ENCODE measurements at regions not wholly inside any gene's neighbourhood (a gene's known extent, or its start where the extent isn't known, plus 50 kb on each side); places are given as distances from the start of the nearest gene placed in this dataset.

DNA sequence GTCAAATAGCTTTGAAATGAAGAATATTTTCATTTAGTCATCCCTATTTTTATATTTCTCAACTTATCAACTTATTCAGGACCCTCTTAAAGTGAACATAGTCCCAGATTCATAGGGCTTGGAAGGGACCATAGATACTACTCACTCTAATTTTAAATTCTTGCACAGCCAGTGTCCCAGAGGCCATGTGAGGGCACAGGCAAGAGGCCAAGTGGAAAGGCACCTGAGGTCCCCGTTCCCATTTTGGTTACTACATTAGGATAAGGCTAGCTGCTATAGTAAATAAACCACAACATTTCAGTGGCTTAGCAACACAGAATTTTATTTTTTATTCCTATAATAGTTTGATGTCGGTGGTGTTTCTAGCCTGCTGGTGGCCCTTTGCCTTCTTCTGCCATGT lies 227.8 kb downstream of the SPTSSA start:
- ChIA-PET CTCF (no interaction called here), POLR2A (no interaction called here)
- Histone ChIP-seq H3K9me1 (replicated peaks; ENCODE audit: control insufficient read depth, extremely low read depth, insufficient read depth, low read length) (no peaks in the 10 kb centered on the region), H3K27ac (ENCODE audit: insufficient read depth, low read depth, low read length) (no peak overlapping the region), H3K9ac (replicated peaks; ENCODE audit: extremely low read depth, insufficient read depth, low read length) (no peak overlapping the region), H3K9me3 (replicated peaks; ENCODE audit: control insufficient read depth, insufficient read depth, low read length) (no peaks in the 10 kb centered on the region), H3K36me3 (ENCODE audit: control insufficient read depth in 2 of 2, extremely low read depth in 1 of 2, insufficient read depth in 2 of 2, low read length in 2 of 2) (no peaks in the 10 kb centered on the region), H3K27me3 (ENCODE audit: control insufficient read depth in 2 of 2, insufficient read depth in 2 of 2, low read length in 2 of 2) (no peaks in the 10 kb centered on the region), H3K4me3 (replicated peaks in 1 of 3; ENCODE audit: insufficient read depth in 1 of 3, low read depth in 1 of 3, low read length in 3 of 3) (no peak overlapping the region), H3K4me1 (ENCODE audit: control insufficient read depth, extremely low read depth, insufficient read depth, low read length) (no peaks in the 10 kb centered on the region), H3K79me2 (ENCODE audit: control insufficient read depth, insufficient read depth, low read length) (no peaks in the 10 kb centered on the region), H4K20me1 (replicated peaks; ENCODE audit: control insufficient read depth, extremely low read depth, insufficient read depth, low read length) (no peaks in the 10 kb centered on the region), H2AFZ (ENCODE audit: low read depth, low read length) (no peak overlapping the region), H3K4me2 (ENCODE audit: insufficient read depth, low read length) (no peak overlapping the region)
- dilution Hi-C loops (cut with MboI; ENCODE audit: extremely low pct_ligation_motif_present, low sequenced_read_pairs) (no loop called here), intact Hi-C loops (cut with micrococcal nuclease) (no loop called here)
- no peak for TF ChIP-seq FOS (IDR thresholded peaks at IDR 0.05; ENCODE audit: borderline replicate concordance, insufficient read depth, low read length)
- TF ChIP-seq POLR2A (IDR thresholded peaks at IDR 0.05; ENCODE audit: low read depth, low read length): no peak
- TF ChIP-seq EZH2 (IDR thresholded peaks at IDR 0.05; ENCODE audit: borderline replicate concordance, low read depth, low read length, severe bottlenecking): no peak
- no peak for TF ChIP-seq GATA2 (IDR thresholded peaks at IDR 0.05; ENCODE audit: insufficient read depth, insufficient read length, low read depth, low read length)
- TF ChIP-seq MYC (IDR thresholded peaks at IDR 0.05; ENCODE audit: low read depth, low read length): no peak
- TF ChIP-seq MAX (IDR thresholded peaks at IDR 0.05; ENCODE audit: insufficient read depth, insufficient read length): no peak
- TF ChIP-seq POLR2AphosphoS5 (IDR thresholded peaks at IDR 0.05; ENCODE audit: insufficient read depth, low read depth, low read length): no peak
- TF ChIP-seq, protein P1, sequence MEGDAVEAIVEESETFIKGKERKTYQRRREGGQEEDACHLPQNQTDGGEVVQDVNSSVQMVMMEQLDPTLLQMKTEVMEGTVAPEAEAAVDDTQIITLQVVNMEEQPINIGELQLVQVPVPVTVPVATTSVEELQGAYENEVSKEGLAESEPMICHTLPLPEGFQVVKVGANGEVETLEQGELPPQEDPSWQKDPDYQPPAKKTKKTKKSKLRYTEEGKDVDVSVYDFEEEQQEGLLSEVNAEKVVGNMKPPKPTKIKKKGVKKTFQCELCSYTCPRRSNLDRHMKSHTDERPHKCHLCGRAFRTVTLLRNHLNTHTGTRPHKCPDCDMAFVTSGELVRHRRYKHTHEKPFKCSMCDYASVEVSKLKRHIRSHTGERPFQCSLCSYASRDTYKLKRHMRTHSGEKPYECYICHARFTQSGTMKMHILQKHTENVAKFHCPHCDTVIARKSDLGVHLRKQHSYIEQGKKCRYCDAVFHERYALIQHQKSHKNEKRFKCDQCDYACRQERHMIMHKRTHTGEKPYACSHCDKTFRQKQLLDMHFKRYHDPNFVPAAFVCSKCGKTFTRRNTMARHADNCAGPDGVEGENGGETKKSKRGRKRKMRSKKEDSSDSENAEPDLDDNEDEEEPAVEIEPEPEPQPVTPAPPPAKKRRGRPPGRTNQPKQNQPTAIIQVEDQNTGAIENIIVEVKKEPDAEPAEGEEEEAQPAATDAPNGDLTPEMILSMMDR (IDR thresholded peaks at IDR 0.05; ENCODE audit: extremely low read depth in 1 of 2, insufficient read depth in 1 of 2, low read depth in 1 of 2, low read length in 2 of 2): no peak
- TF ChIP-seq JUN (IDR thresholded peaks at IDR 0.05; ENCODE audit: borderline replicate concordance, insufficient read depth, insufficient read length, low read depth): no peak
- DNase-seq (ENCODE audit: low read depth, low spot score): no peak
- BruUV-seq (replicated peaks): no TSS peak
- FAIRE-seq: no peak

All from endothelial cell of umbilical vein (primary cell).